HG03571 (cell line): ENCODE measurements at regions not wholly inside any gene's neighbourhood (a gene's known extent, or its start where the extent isn't known, plus 50 kb on each side); places are given as distances from the start of the nearest gene placed in this dataset.

Experiments
- ATAC-seq: cut with Tn5 transposase; IDR thresholded peaks from one replicate; pipeline ENCODE4 v1.9.1; 2021; ENCODE audit not compliant: unreplicated experiment

GRCh38 chr12:24244231-24244630 is 294.8 kb upstream of the SOX5 start:
- ATAC-seq = no peak

DNA sequence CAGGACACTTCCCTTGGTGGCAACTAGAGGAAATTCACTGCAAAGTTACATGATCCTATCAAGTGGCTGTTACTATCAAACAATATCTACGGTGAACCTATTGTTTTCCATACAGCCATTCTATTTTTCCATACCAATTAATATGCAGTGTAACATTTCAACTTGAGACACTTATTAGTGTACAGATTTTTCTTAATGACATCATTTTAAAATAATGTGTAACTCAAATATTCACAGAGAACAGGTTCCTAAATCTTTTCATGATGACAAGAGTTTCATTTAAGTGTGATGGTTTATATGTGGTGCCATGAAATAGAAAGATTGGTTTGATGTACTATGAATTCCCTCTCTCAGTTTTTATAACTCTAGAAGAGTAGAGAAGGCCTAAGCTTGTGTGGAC is 291.2 kb upstream of the SOX5 start:
- ATAC-seq = no peak

GRCh38 chr12:24233519-24234246 is 284.2 kb upstream of the SOX5 start:
- ATAC-seq = no peak

- no peak for ATAC-seq
Measured at GRCh38 chr12:24232531-24232930, 283.1 kb upstream of the SOX5 start.

DNA sequence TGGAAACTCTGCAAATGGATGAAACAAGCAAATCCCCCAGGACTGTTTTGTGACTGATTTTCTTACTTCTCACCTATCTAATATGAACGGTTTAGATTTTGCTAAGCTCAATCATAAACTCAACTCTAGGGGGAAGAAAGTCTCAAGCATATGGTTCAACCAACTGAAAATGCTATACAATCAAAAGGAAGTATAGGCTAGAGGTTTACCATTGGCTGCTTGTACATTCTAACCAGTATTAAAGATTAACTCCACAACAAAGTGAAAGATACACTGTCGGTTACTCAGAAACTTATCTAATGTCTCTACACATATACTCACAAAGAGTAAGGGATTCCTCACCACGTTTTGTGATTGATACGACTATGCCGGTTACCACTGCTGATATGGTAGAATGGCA is 281.8 kb upstream of the SOX5 start:
- ATAC-seq = peak; percentile 86

DNA sequence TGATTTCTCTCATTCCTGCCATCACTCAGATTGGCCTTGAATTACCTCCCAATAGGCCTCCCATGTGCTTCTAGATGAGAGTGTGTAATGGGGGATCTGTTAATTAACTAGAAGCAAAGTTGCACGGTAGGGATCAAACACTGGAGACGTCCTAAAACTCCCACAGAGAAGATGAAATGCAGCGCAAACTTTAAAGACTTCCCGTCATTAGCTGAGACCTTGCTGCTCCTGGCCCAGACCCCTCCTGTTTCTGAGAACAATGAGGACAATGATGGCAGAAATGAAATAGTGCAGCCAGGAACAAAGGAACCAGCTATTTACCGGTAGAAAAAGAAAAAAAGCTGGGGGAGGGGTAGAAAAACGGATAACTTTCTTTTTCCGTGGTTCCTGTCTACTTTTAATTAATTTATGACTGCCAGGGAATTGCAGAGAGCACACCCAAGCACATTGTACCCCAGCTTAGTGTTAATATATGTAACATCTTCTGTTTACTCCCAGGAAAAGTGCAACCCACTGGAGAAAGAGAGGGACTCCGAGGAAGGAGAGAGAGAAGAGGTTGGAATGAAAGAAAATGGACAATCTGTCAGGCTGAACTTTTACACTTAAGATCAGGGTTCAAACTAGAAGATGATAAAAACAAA is 280.7 kb upstream of the SOX5 start:
- ATAC-seq = no peak

DNA sequence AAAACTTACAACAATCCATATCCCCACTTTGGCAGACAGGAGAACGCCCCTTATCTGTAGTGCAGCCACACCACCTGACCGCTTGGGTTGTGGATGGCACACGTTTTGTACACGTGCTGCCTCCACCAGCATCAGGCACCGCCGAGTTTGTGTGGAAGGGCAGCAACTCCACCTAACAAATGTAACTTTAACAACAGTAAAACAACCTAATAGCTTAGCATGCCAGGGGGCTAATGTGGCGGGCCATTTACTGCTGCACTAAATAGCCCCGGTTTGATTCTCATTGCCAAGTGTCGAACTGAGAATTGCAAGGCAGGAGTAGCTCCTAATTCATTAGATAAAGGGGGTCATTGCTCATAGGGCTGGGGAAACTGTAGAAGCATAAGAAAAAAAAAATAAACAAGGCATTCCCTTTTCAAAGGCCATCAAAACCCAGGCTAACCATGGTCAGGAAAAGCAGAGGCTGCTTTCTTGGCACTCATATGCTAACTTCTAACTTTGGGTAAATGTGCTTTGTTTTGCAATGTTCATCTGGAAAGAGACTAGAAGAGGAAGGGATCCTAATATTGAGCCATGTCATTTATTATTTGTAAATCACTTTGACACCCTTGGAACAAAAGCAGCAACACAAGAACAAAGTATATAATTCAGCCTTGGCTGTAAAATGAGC is 279.7 kb upstream of the SOX5 start:
- no peak for ATAC-seq

DNA sequence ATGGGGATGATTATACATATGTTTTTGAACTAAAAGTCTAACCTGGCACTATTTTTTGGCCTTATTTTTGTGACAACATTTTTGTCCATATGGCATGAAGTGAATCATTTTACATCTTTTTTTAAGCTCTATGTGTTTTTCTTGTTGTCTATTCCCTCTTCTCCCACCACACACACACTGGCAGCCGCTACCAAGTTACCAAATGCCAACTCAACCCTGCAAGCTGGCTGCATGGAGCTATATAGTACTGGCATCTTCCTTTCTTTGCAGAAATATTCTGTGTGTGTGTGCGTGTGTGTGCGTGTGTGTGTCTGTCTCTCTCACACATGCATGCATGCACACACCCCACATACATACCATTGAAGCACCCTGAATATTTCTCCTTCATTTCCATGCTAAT is 278.9 kb upstream of the SOX5 start:
- no peak for ATAC-seq

DNA sequence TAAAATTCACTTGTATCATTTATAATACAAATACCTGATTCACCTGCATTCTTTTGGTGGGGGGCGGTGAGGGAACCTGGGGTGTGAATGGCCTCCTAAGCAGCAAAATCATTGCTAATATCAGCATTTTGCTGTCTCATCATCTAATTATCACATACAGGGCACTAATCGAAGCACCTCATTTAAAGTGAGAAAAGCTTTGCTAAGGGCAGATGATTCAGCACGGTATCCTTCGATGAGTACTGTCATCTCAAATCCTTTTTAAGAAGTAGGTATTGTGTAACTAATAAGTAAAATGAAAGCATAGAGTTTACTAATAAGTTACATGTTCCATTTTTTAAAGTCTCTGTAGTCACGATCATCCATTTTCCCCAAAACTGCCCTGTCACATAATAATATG is 278.1 kb upstream of the SOX5 start:
- ATAC-seq = no peak

GRCh38 chr12:24226745-24227350 is 277.4 kb upstream of the SOX5 start:
- no peak for ATAC-seq

- ATAC-seq = no peak
Measured at GRCh38 chr12:24224401-24224800, 274.9 kb upstream of the SOX5 start.

GRCh38 chr12:24223926-24224325 is 274.5 kb upstream of the SOX5 start:
- ATAC-seq = no peak

GRCh38 chr12:24222968-24223367 is 273.5 kb upstream of the SOX5 start:
- no peak for ATAC-seq

DNA sequence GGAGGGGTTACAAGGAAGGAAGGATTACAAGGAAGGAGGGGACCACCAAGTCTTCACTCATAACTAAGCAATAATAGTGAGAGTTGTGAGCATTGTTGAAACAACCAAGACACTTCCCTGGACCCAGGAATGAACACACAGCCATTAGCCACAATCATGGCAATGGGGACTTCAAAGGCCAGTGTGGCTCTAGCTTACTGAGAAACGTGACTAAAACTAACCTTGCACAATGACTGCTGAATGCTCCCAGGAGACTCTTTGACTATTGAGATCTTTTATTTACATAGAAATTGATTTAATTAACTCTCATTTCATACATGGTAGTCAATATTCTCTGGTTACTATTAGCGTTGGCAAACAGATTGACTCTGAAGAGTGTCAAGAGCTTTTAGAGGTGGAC is 263.0 kb upstream of the SOX5 start:
- no peak for ATAC-seq

DNA sequence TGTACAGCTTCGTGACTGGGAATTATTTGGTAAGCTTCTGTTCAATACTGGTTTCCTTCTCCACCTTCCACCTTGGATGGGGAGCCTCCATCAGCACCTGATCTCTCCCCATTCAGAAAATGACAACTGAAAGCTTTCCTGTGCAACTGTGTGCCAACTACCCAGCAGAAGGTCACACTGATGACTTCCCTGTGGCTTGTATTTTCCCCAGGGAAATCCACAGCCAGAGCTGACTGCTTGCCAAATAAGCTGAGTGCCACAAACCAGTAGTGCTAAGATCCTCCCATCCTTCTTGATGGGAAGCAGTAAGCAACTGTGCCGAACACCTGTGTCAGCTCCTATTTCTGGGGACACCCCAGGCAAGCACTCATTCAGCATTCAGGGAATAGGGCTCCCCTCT is 257.2 kb upstream of the SOX5 start:
- no peak for ATAC-seq

DNA sequence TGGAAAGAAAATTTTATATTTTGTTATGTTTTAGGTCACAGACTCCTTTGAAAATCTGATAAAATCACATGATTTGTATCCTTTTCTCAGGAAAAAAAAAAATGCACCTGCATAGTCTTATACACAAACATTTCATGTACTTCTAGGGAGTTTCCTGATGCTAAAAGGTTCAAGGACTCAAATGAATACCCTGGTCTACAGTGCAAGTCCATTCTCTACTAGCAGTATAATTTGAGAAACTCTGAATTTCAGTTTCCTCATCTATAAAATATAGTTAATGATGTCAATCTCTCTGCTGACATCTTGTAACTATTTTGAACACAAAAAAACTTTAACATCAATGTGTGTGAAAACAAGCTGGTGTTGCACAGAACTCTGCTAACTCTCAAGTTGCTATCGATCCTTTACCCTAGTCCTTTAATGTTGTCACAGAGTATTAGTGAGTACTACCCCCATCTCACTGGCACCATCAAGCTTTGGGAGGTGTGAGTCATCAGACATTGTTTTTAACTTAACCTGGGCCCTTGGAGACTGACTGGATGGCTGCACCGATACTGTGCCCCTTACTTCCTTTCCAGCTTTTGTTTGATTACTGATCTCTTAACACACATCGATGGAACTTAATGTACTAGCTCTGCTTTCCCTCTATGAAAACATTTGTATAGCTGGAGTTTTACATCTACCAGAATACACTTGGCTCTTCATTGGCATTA is 251.9 kb upstream of the SOX5 start:
- no peak for ATAC-seq

DNA sequence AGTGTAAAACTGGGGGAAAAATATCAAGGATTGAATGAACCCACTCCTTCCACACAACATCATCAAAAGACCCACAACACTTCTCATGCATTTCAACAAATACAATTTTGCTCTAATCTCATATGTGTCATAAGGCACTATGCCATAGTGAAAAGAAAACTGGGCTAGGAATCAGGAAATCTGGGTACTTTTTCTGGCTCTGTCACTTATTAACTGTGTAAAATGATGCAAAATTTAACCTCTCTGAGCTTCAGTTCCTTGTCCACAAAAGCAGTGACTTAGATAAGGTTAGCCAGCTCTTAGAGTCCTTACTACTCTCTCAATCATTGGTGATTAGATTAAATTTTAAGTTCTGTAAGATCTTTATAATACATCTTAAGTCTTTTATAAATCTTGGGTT is 250.5 kb upstream of the SOX5 start:
- ATAC-seq = peak; percentile 35

DNA sequence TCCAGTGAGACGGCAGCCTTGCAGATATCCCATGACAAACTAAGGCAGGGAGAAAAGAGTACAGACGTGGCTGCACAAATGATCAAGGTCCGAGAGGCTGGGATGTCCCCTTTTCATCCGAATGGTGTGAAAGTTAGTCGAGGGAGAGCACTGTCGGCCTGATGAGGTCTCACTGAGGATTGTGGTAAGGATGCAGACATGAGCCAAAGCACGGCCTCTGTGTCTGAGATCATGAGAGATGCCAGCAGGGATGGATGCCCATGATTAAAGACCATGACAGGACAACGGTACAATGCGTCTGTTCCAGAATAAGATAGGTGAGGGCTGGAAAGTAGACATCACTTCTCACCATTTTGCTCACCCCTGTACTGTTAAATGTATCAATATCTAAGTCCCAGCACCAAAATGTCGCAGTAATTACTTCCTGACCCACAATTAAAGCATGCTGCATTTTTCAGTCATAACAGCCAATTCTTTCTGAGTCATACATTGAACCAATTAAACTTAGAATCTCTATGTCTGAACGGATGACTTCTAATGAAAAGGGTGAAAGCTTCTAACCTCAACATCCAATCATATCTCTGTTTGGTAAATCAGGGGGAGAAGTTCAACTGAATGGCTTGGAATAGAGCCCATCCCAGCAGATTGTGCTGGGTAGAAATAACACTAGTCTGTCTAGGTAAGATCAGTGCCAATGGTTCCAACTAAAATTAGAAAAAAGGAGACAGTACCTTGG is 249.6 kb upstream of the SOX5 start:
- ATAC-seq = no peak

DNA sequence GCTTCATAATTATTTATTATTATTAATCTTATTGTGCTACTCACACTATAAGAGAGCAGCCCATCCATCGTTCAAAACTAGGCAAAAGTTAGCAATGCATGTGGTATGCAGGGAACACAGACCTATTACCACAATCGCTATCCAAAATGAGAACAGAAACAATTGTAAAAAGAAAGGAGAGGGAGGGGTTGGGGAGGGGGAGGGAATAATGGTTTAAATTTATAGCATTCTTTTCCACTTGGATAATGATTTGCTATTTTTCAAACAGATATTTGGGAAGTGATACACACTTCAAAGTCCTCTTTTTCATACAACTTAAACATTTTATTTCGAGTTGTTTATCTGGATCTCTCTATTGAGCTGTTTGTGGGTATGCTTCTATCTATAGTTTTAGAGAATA is 248.6 kb upstream of the SOX5 start:
- ATAC-seq = no peak

- no peak for ATAC-seq
Measured at GRCh38 chr12:24197532-24197931, 248.1 kb upstream of the SOX5 start.

- no peak for ATAC-seq
Measured at GRCh38 chr12:24195063-24195462, 245.6 kb upstream of the SOX5 start.
